ENCODE measurements at regions not wholly inside any gene's neighbourhood (a gene's known extent, or its start where the extent isn't known, plus 50 kb on each side); places are given as distances from the start of the nearest gene placed in this dataset.

DNA sequence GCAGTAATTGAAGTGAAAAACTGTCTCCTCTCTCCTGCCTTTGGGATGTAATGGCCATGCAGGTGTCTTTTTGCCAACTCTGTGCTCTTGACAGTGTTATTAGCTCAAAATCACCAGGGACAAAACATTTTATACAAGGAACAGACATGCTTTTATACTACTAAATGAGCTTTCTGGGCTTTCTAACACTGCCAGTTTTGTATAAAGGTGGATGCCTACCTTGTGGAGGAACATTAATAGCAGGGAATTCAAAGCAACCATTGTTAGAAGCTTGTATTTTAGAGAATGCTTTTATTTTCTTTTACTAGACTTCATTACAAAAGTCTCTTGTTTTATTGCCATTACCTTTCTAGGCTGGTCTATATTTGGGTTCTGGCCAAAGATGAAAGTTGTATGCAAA, 54.7 kb upstream of the ARSJ start:
- TF ChIP-seq, protein P1, sequence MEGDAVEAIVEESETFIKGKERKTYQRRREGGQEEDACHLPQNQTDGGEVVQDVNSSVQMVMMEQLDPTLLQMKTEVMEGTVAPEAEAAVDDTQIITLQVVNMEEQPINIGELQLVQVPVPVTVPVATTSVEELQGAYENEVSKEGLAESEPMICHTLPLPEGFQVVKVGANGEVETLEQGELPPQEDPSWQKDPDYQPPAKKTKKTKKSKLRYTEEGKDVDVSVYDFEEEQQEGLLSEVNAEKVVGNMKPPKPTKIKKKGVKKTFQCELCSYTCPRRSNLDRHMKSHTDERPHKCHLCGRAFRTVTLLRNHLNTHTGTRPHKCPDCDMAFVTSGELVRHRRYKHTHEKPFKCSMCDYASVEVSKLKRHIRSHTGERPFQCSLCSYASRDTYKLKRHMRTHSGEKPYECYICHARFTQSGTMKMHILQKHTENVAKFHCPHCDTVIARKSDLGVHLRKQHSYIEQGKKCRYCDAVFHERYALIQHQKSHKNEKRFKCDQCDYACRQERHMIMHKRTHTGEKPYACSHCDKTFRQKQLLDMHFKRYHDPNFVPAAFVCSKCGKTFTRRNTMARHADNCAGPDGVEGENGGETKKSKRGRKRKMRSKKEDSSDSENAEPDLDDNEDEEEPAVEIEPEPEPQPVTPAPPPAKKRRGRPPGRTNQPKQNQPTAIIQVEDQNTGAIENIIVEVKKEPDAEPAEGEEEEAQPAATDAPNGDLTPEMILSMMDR (IDR thresholded peaks at IDR 0.05; ENCODE audit: unreplicated experiment) = no peak
- no peak overlapping the region for H3K4me3 Mint-ChIP-seq (ENCODE audit: unreplicated experiment)
- no peak overlapping the region for H3K27ac Mint-ChIP-seq (ENCODE audit: unreplicated experiment)
- no peak for DNase-seq (ENCODE audit: low spot score)
- H3K36me3 Mint-ChIP-seq (ENCODE audit: low read depth, unreplicated experiment) = no peaks in the 10 kb centered on the region
- no peaks in the 10 kb centered on the region for H3K4me1 Mint-ChIP-seq (ENCODE audit: unreplicated experiment)
- no peaks in the 10 kb centered on the region for H3K9me3 Mint-ChIP-seq (ENCODE audit: unreplicated experiment)
- H3K27me3 Mint-ChIP-seq (ENCODE audit: unreplicated experiment) = no peaks in the 10 kb centered on the region

DNA sequence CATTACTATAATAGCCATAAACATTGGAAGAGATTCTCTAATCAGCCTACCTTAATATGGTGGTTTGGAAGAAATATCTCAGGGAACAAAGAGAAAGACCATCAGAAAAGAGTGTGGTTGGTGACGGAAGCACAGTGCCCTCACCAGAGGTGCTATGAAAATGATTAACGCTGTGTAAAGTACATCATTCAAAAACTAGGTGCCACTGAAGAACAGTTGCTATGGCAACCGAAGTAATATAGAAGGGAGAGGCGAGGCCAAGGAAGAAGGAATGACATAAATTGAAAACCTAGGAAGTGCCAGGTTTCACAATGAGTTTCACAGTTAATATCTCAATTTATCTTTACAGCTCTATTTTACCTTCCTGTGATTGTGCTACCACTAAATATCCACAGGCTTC, 57.0 kb upstream of the ARSJ start:
- DNase-seq (ENCODE audit: low spot score) = no peak
- Mint-ChIP-seq H3K36me3 (ENCODE audit: low read depth, unreplicated experiment) (no peaks in the 10 kb centered on the region), H3K4me3 (ENCODE audit: unreplicated experiment) (no peak overlapping the region), H3K4me1 (ENCODE audit: unreplicated experiment) (no peaks in the 10 kb centered on the region), H3K27ac (ENCODE audit: unreplicated experiment) (no peak overlapping the region), H3K9me3 (ENCODE audit: unreplicated experiment) (no peaks in the 10 kb centered on the region), H3K27me3 (ENCODE audit: unreplicated experiment) (no peaks in the 10 kb centered on the region)
- TF ChIP-seq, protein P1 (IDR thresholded peaks at IDR 0.05; ENCODE audit: unreplicated experiment) = no peak

DNA sequence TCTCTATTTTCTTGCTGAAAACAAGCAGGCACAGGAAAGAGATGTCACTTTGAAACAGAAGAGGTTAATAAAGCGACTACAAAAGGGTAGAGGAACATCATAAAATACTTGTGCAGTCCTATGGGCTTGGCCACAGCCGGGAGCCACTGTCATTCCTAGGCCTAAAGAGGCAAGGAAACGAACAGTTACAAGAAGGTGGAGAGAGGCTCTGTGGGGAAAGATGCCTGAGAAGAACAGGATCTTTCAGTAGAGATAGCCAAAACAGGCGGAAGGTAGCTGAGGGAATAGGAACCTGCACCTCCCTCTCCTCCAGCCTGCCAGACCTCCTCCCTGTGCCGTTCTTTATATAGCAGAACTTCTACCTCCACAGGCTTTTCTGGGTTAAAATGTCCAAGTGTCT, 57.4 kb upstream of the ARSJ start:
- Mint-ChIP-seq H3K27ac (ENCODE audit: unreplicated experiment) (no peak overlapping the region), H3K36me3 (ENCODE audit: low read depth, unreplicated experiment) (no peaks in the 10 kb centered on the region), H3K9me3 (ENCODE audit: unreplicated experiment) (no peaks in the 10 kb centered on the region), H3K4me3 (ENCODE audit: unreplicated experiment) (no peak overlapping the region), H3K4me1 (ENCODE audit: unreplicated experiment) (no peaks in the 10 kb centered on the region), H3K27me3 (ENCODE audit: unreplicated experiment) (no peaks in the 10 kb centered on the region)
- DNase-seq (ENCODE audit: low spot score) = no peak
- TF ChIP-seq, protein P1 (IDR thresholded peaks at IDR 0.05; ENCODE audit: unreplicated experiment) = no peak

DNA sequence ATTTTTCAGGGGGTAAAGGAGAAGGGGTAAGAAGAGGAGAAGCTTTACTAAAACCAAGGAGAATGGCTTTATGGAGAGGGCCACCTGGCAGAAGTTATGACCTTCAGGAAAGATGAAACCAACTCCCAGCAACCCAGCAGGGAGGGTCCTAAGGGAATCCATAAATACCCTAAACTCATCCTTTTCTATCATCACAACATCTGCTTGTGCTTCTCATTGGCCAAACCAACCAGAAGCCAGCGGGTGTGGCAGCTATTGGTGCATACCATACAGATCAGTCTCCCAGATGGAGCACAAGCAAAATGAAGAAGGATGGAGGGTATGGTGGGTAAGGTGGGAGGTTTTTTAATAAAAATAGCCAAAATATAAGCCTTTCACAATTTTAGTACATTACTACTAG, 58.5 kb upstream of the ARSJ start:
- no peak for DNase-seq (ENCODE audit: low spot score)
- H3K4me3 Mint-ChIP-seq (ENCODE audit: unreplicated experiment) = no peak overlapping the region
- TF ChIP-seq, protein P1 (IDR thresholded peaks at IDR 0.05; ENCODE audit: unreplicated experiment) = no peak
- no peaks in the 10 kb centered on the region for H3K36me3 Mint-ChIP-seq (ENCODE audit: low read depth, unreplicated experiment)
- H3K4me1 Mint-ChIP-seq (ENCODE audit: unreplicated experiment) = peaks cover 2% of the 10 kb centered on the region
- no peak overlapping the region for H3K27ac Mint-ChIP-seq (ENCODE audit: unreplicated experiment)
- H3K9me3 Mint-ChIP-seq (ENCODE audit: unreplicated experiment) = no peaks in the 10 kb centered on the region
- H3K27me3 Mint-ChIP-seq (ENCODE audit: unreplicated experiment) = no peaks in the 10 kb centered on the region

DNA sequence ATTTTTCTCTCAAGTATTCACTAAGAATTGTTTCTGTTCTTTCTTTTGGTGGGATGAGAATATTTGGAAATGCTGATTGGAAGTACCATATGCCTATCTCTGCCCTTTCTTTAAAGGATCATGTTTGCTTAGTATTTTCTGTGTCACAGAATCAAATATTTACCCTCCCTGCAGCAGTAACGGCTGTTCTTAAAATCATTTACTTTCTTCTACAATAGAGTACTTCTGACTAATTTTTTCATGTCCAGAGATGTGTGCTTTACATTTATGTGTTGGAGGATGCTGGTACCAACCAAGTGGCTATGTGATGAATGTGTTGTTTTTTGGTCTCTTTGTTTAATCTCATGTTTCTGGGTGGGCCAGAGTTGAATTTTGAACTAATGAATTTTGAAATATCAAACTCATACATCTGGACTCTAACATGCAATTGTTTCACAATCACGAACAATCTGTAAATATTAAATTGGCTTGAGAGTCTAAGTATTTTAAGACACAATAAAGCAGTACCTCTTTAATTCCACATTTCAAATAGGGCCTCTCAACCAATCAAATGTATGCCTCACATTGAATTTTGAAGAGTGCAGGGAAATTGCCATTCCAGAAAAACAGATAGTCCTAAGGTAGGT, 59.4 kb upstream of the ARSJ start:
- no peak overlapping the region for H3K27ac Mint-ChIP-seq (ENCODE audit: unreplicated experiment)
- no peak overlapping the region for H3K4me3 Mint-ChIP-seq (ENCODE audit: unreplicated experiment)
- TF ChIP-seq, protein P1 (IDR thresholded peaks at IDR 0.05; ENCODE audit: unreplicated experiment) = no peak
- no peaks in the 10 kb centered on the region for H3K27me3 Mint-ChIP-seq (ENCODE audit: unreplicated experiment)
- H3K9me3 Mint-ChIP-seq (ENCODE audit: unreplicated experiment) = no peaks in the 10 kb centered on the region
- H3K36me3 Mint-ChIP-seq (ENCODE audit: low read depth, unreplicated experiment) = no peaks in the 10 kb centered on the region
- DNase-seq (ENCODE audit: low spot score) = no peak
- peaks cover 5% of the 10 kb centered on the region for H3K4me1 Mint-ChIP-seq (ENCODE audit: unreplicated experiment)
